ENCODE measurements at regions not wholly inside any gene's neighbourhood (a gene's known extent, or its start where the extent isn't known, plus 50 kb on each side); places are given as distances from the start of the nearest gene placed in this dataset.

DNA sequence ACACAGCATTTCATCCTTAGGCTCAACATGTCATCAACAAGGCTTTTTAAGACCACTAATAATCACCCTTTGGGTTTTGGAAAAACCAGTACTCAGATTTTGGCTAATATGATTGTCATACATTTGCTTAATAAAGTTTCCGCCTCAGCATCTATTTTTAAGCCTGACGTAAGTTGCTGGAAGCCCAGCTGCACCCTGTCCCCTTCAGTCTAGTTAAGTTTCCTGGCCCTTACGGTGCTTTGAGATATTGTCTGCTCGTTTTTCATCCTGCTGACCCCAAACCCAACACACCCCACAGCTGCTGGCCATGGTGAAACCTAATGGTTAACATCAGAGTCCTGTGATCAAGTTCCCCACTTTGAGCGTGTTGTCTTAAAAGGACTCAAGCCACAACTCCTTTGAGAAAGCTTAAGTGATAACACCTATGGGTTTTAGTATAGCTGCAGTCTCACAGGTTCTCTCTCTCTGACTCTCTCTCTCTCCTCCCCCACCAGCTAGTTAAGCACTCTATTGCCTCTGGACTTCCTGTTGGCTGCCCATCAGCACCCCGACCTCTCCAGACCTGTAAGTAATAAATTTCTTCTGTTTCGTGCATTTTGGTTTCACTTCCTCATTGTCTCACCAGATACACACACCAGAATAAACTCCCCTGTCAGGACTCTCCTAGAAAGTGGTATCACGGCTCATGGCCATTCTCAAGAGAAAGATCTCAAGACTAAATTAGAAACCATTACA lies 802.0 kb downstream of the C6orf118 start:
- TF ChIP-seq, protein P1, sequence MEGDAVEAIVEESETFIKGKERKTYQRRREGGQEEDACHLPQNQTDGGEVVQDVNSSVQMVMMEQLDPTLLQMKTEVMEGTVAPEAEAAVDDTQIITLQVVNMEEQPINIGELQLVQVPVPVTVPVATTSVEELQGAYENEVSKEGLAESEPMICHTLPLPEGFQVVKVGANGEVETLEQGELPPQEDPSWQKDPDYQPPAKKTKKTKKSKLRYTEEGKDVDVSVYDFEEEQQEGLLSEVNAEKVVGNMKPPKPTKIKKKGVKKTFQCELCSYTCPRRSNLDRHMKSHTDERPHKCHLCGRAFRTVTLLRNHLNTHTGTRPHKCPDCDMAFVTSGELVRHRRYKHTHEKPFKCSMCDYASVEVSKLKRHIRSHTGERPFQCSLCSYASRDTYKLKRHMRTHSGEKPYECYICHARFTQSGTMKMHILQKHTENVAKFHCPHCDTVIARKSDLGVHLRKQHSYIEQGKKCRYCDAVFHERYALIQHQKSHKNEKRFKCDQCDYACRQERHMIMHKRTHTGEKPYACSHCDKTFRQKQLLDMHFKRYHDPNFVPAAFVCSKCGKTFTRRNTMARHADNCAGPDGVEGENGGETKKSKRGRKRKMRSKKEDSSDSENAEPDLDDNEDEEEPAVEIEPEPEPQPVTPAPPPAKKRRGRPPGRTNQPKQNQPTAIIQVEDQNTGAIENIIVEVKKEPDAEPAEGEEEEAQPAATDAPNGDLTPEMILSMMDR (IDR thresholded peaks at IDR 0.05), result no peak
- TF ChIP-seq POLR2A (IDR thresholded peaks at IDR 0.05), result no peak
